Thoracic aorta (tissue), 2 donors: ENCODE measurements at regions not wholly inside any gene's neighbourhood (a gene's known extent, or its start where the extent isn't known, plus 50 kb on each side); places are given as distances from the start of the nearest gene placed in this dataset.

Experiments
- ATAC-seq: fragments of 150-250 bp; one replicate; pipeline ENCODE4 v1.8.0; 2017; ENCODE audit warnings: low read depth; ENCODE audit not compliant: insufficient number of reproducible peaks, low FRiP score
- DNase-seq: peaks from one replicate; pipeline ENCODE4 v3.0.0-alpha.2; 2020; ENCODE audit warnings: low spot score
- H3K27ac ChIP-seq, 2 donors: fragments of 200-600 bp; sonication (generic); 1 replicate in 1 of 2; 2 replicates in 1 of 2; pipeline ENCODE4 v1.5.1; 2016; ENCODE audit warnings: mild to moderate bottlenecking in 2 of 2, moderate library complexity in 2 of 2
- H3K27me3 ChIP-seq: fragments of 200-600 bp; sonication (generic); replicated peaks from 2 replicates; pipeline ENCODE4 v1.6.0; 2016; ENCODE audit warnings: mild to moderate bottlenecking; ENCODE audit not compliant: insufficient read depth
- H3K36me3 ChIP-seq: fragments of 200-600 bp; sonication (generic); one replicate; pipeline ENCODE4 v1.5.1; 2016
- H3K4me1 ChIP-seq, 2 donors: fragments of 200-600 bp; sonication (generic); 1 replicate in 1 of 2; 2 replicates in 1 of 2; pipeline versions ENCODE4 v1.5.1 to v1.6.0; 2016; ENCODE audit warnings: low read depth in 2 of 2, mild to moderate bottlenecking in 1 of 2; ENCODE audit not compliant: control insufficient read depth in 1 of 2
- H3K4me3 ChIP-seq: fragments of 200-600 bp; sonication (generic); 2 replicates; pipeline ENCODE4 v1.5.1; 2016; ENCODE audit warnings: mild to moderate bottlenecking
- H3K9me3 ChIP-seq: fragments of 200-600 bp; sonication (generic); 2 replicates; pipeline ENCODE4 v1.5.1; 2016
- CTCF ChIP-seq: fragments of 200-600 bp; sonication (generic); IDR thresholded peaks from one replicate; pipeline ENCODE4 v1.5.1; 2019; ENCODE audit warnings: antibody characterized with exemption

GRCh38 chr6:25002326-25003091 lies 66.7 kb upstream of the RIPOR2 start:
- no peak overlapping the region for H3K4me3 ChIP-seq
- ATAC-seq, result no peak
- H3K4me1 ChIP-seq, result peaks cover 5 to 15% of the 10 kb centered on the region in 2 donors

GRCh38 chr6:25004357-25004756 lies 68.6 kb upstream of the RIPOR2 start:
- no peak for DNase-seq
- no peak overlapping the region for H3K27ac ChIP-seq
- no peaks in the 10 kb centered on the region for H3K9me3 ChIP-seq
- no peaks in the 10 kb centered on the region for H3K27me3 ChIP-seq
- no peak for ATAC-seq
- H3K36me3 ChIP-seq, result no peaks in the 10 kb centered on the region
- no peak overlapping the region for H3K4me3 ChIP-seq
- TF ChIP-seq CTCF, result no peak
- peaks cover 5 to 17% of the 10 kb centered on the region in 2 donors for H3K4me1 ChIP-seq

More at GRCh38 chr6:25002326-25003091, 66.7 kb upstream of the RIPOR2 start:
- TF ChIP-seq CTCF, result no peak
- no peak for DNase-seq
- H3K9me3 ChIP-seq, result no peaks in the 10 kb centered on the region
- H3K36me3 ChIP-seq, result no peaks in the 10 kb centered on the region
- H3K27ac ChIP-seq, result no peak overlapping the region
- no peaks in the 10 kb centered on the region for H3K27me3 ChIP-seq

- ATAC-seq, result no peak
Measured at GRCh38 chr6:25005010-25005409, 69.2 kb upstream of the RIPOR2 start.

GRCh38 chr6:25006075-25006474 lies 70.3 kb upstream of the RIPOR2 start:
- no peak overlapping the region for H3K4me3 ChIP-seq
- peak overlapping the region; percentile 33 to 65 for H3K27ac ChIP-seq
- no peak for DNase-seq
- ATAC-seq, result no peak
- H3K27me3 ChIP-seq, result no peaks in the 10 kb centered on the region
- TF ChIP-seq CTCF, result no peak
- no peaks in the 10 kb centered on the region for H3K9me3 ChIP-seq
- peaks cover 5 to 17% of the 10 kb centered on the region in 2 donors for H3K4me1 ChIP-seq
- H3K36me3 ChIP-seq, result no peaks in the 10 kb centered on the region

More at GRCh38 chr6:25005010-25005409, 69.2 kb upstream of the RIPOR2 start:
- Histone ChIP-seq H3K9me3 (no peaks in the 10 kb centered on the region), H3K27me3 (no peaks in the 10 kb centered on the region), H3K4me1 (peaks cover 5 to 17% of the 10 kb centered on the region in 2 donors), H3K27ac (no peak overlapping the region), H3K4me3 (no peak overlapping the region), H3K36me3 (no peaks in the 10 kb centered on the region)
- TF ChIP-seq CTCF, result no peak
- DNase-seq, result no peak

GRCh38 chr6:25006565-25007001 lies 70.8 kb upstream of the RIPOR2 start:
- peak overlapping the region; percentile 57 to 65 for H3K27ac ChIP-seq
- DNase-seq (peak; percentile 40), ATAC-seq (peak; percentile 16)
- no peak overlapping the region for H3K4me3 ChIP-seq
- H3K4me1 ChIP-seq, result peaks cover 5 to 17% of the 10 kb centered on the region in 2 donors
- TF ChIP-seq CTCF, result no peak
- no peaks in the 10 kb centered on the region for H3K27me3 ChIP-seq
- no peaks in the 10 kb centered on the region for H3K9me3 ChIP-seq
- no peaks in the 10 kb centered on the region for H3K36me3 ChIP-seq
